ENCODE measurements at regions not wholly inside any gene's neighbourhood (a gene's known extent, or its start where the extent isn't known, plus 50 kb on each side); places are given as distances from the start of the nearest gene placed in this dataset.

DNA sequence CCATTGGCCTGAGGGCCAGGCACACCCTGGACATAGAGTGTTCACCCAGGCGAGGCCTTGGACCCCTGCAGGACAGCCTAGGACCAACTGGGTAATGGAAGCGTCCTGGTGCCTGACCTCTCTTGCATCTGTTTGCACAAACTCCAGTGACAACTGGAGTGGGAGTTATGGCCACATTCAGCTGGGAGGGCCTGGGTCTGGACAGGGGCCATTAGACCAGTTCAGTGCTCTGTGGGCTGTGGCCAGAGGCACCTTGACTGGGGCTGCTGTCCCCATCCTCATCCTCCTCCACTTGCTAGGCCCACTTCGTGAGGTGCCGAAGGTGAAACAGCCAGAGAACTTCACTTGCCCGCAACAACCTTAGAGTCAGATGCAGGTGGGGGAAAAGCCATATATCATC is 372.7 kb upstream of the IRX1 start:
- H3K4me2 ChIP-seq (ENCODE audit: low read length): no peak overlapping the region
- CTCF ChIA-PET: no interaction called here
- RAD21 ChIA-PET (ENCODE audit: low non-redundant PET in 1 of 2, low total read pairs in 2 of 2, uncharacterized antibody in 2 of 2, unreplicated experiment in 2 of 2): no interaction called here
- H3K9me2 ChIP-seq (ENCODE audit: insufficient read depth): no peaks in the 10 kb centered on the region
- no peak for TF ChIP-seq FOSL1 (IDR thresholded peaks at IDR 0.05; ENCODE audit: low read depth)
- no peak for TF ChIP-seq SRF (IDR thresholded peaks at IDR 0.05; ENCODE audit: low read depth)
- no peak for TF ChIP-seq JUND (IDR thresholded peaks at IDR 0.05)
- no peak for TF ChIP-seq POLR2AphosphoS5 (IDR thresholded peaks at IDR 0.05; ENCODE audit: low read depth, low read length)
- TF ChIP-seq EZH2phosphoT487 (IDR thresholded peaks at IDR 0.05; ENCODE audit: borderline replicate concordance): no peak
- no peak for TF ChIP-seq YY1 (IDR thresholded peaks at IDR 0.05; ENCODE audit: extremely low read depth, insufficient replicate concordance, low read depth, low read length)
- TF ChIP-seq, protein P1, sequence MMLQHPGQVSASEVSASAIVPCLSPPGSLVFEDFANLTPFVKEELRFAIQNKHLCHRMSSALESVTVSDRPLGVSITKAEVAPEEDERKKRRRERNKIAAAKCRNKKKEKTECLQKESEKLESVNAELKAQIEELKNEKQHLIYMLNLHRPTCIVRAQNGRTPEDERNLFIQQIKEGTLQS (IDR thresholded peaks at IDR 0.05): no peak
- no peak for TF ChIP-seq CBX3 (IDR thresholded peaks at IDR 0.05; ENCODE audit: low read depth)
- no peak for TF ChIP-seq POLR2A (IDR thresholded peaks at IDR 0.05; ENCODE audit: borderline replicate concordance, extremely low read depth, insufficient read depth, insufficient read length)
- TF ChIP-seq ZFX (IDR thresholded peaks at IDR 0.05): no peak
- no peak for TF ChIP-seq ELF1 (IDR thresholded peaks at IDR 0.05; ENCODE audit: borderline replicate concordance, low read depth)
- no peak for TF ChIP-seq EZH2 (IDR thresholded peaks at IDR 0.05)
- no peak for TF ChIP-seq RAD21 (IDR thresholded peaks at IDR 0.05; ENCODE audit: low read depth)
- TF ChIP-seq EGR1 (IDR thresholded peaks at IDR 0.05; ENCODE audit: low read depth): no peak
- no peak for TF ChIP-seq TCF7L2 (IDR thresholded peaks at IDR 0.05; ENCODE audit: borderline replicate concordance, extremely low read depth, insufficient read depth, insufficient read length)
- no peak for TF ChIP-seq SP1 (IDR thresholded peaks at IDR 0.05; ENCODE audit: low read depth)
- no peak for TF ChIP-seq ZNF274 (IDR thresholded peaks at IDR 0.05; ENCODE audit: low read depth, low read length)
- TF ChIP-seq, protein P2, sequence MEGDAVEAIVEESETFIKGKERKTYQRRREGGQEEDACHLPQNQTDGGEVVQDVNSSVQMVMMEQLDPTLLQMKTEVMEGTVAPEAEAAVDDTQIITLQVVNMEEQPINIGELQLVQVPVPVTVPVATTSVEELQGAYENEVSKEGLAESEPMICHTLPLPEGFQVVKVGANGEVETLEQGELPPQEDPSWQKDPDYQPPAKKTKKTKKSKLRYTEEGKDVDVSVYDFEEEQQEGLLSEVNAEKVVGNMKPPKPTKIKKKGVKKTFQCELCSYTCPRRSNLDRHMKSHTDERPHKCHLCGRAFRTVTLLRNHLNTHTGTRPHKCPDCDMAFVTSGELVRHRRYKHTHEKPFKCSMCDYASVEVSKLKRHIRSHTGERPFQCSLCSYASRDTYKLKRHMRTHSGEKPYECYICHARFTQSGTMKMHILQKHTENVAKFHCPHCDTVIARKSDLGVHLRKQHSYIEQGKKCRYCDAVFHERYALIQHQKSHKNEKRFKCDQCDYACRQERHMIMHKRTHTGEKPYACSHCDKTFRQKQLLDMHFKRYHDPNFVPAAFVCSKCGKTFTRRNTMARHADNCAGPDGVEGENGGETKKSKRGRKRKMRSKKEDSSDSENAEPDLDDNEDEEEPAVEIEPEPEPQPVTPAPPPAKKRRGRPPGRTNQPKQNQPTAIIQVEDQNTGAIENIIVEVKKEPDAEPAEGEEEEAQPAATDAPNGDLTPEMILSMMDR (IDR thresholded peaks at IDR 0.05 in 2 of 3, conservative IDR thresholded peaks at IDR 0.05 in 1 of 3; ENCODE audit: borderline replicate concordance in 1 of 3, insufficient read depth in 1 of 3, low read depth in 2 of 3, low read length in 2 of 3): no peak
- peaks cover 0 to 10% of the 10 kb centered on the region in 2 experiments; a peak in 2 of 4 replicates for H3K9me3 ChIP-seq (ENCODE audit: control insufficient read depth in 1 of 2, insufficient read depth in 1 of 2, low read depth in 1 of 2, low read length in 2 of 2)
- H3K79me2 ChIP-seq (ENCODE audit: insufficient read depth, low read length): no peaks in the 10 kb centered on the region
- no peaks in the 10 kb centered on the region for H4K20me1 ChIP-seq (ENCODE audit: insufficient read depth)
- H3K36me3 ChIP-seq (ENCODE audit: control insufficient read depth in 1 of 2, insufficient read depth in 2 of 2, low read length in 2 of 2): no peaks in the 10 kb centered on the region
- no peaks in the 10 kb centered on the region for H3K4me1 ChIP-seq (ENCODE audit: control insufficient read depth in 1 of 2, insufficient read depth in 2 of 2, low read length in 2 of 2)
- DNase-seq (ENCODE audit: low read depth, low spot score): no peak
- intact Hi-C loops (cut with micrococcal nuclease): no loop called here
- POLR2A ChIA-PET: no interaction called here
- H3K9ac ChIP-seq (ENCODE audit: low read length): no peak overlapping the region
- H2AFZ ChIP-seq (ENCODE audit: low read depth, low read length, poor library complexity, severe bottlenecking): no peak overlapping the region
- H3K4me3 ChIP-seq (replicated peaks in 1 of 2; ENCODE audit: low read depth in 1 of 2, low read length in 2 of 2): no peak overlapping the region
- H3K27ac ChIP-seq (ENCODE audit: low read depth, low read length): no peak overlapping the region
- ATAC-seq: no peak
- no peaks in the 10 kb centered on the region for H3K27me3 ChIP-seq (ENCODE audit: insufficient read depth, low read length)
- no TSS peak for BruUV-seq (replicated peaks)
